Neutrophil (primary cell): ENCODE measurements at regions not wholly inside any gene's neighbourhood (a gene's known extent, or its start where the extent isn't known, plus 50 kb on each side); places are given as distances from the start of the nearest gene placed in this dataset.
"Not testable (repeated sequence)": the region's sequence is repeated elsewhere in the genome, so short reads cannot be mapped to it uniquely, and the experiment has no call there.

ENCODE experiments used
- H3K27ac ChIP-seq: fragments of 200-600 bp; sonication (generic); 2 replicates; pipeline ENCODE4 v1.5.1; 2016; ENCODE audit warnings: mild to moderate bottlenecking, moderate library complexity
- H3K27me3 ChIP-seq: fragments of 200-600 bp; sonication (generic); 2 replicates; pipeline ENCODE4 v1.6.0; 2016; ENCODE audit warnings: mild to moderate bottlenecking
- H3K36me3 ChIP-seq: fragments of 200-600 bp; sonication (generic); 2 replicates; pipeline ENCODE4 v1.5.1; 2017
- H3K4me1 ChIP-seq, 2 experiments: fragments of 200-600 bp in 1 of 2; sonication (generic) in 1 of 2; 1 replicate in 1 of 2; 2 replicates in 1 of 2; pipeline versions ENCODE4 v1.5.1 to v1.6.1; 2013 to 2016; ENCODE audit warnings: low read depth in 1 of 2, low read length in 1 of 2, mild to moderate bottlenecking in 1 of 2, moderate library complexity in 1 of 2; ENCODE audit not compliant: control insufficient read depth in 1 of 2, insufficient read depth in 1 of 2
- H3K4me3 ChIP-seq, 2 experiments: fragments of 200-600 bp in 1 of 2; sonication (generic) in 1 of 2; 1 replicate in 1 of 2; 2 replicates in 1 of 2; pipeline ENCODE4 v1.5.1; 2013 to 2016; ENCODE audit warnings: low read depth in 1 of 2, low read length in 1 of 2, mild to moderate bottlenecking in 1 of 2, moderate library complexity in 1 of 2
- H3K9me3 ChIP-seq: fragments of 200-600 bp; sonication (generic); 2 replicates; pipeline ENCODE4 v1.5.1; 2016
- CTCF ChIP-seq: fragments of 200-600 bp; sonication (generic); IDR thresholded peaks from 2 replicates; pipeline ENCODE4 v1.5.1; 2016; ENCODE audit warnings: antibody characterized with exemption

- H3K9me3 ChIP-seq = no peaks in the 10 kb centered on the region
- no peaks in the 10 kb centered on the region for H3K27me3 ChIP-seq
- H3K4me3 ChIP-seq = no peak overlapping the region
- H3K27ac ChIP-seq = no peak overlapping the region
- TF ChIP-seq CTCF = no peak
- H3K4me1 ChIP-seq = no peaks in the 10 kb centered on the region
- H3K36me3 ChIP-seq = no peaks in the 10 kb centered on the region
Measured at GRCh38 chr9:73089304-73089985, 62.2 kb upstream of the ANXA1 start.

GRCh38 chr9:73087876-73088275, 63.8 kb upstream of the ANXA1 start:
- H3K27me3 ChIP-seq, H3K36me3 ChIP-seq, H3K4me3 ChIP-seq, H3K27ac ChIP-seq, H3K4me1 ChIP-seq, H3K9me3 ChIP-seq: not testable (repeated sequence)

GRCh38 chr9:73083519-73083918, 68.1 kb upstream of the ANXA1 start:
- H3K4me3 ChIP-seq = no peak overlapping the region
- no peak for TF ChIP-seq CTCF
- no peaks in the 10 kb centered on the region for H3K4me1 ChIP-seq
- H3K9me3 ChIP-seq = no peaks in the 10 kb centered on the region
- no peaks in the 10 kb centered on the region for H3K36me3 ChIP-seq
- no peaks in the 10 kb centered on the region for H3K27me3 ChIP-seq
- H3K27ac ChIP-seq = no peak overlapping the region

GRCh38 chr9:73081979-73082657, 69.5 kb upstream of the ANXA1 start:
- no peaks in the 10 kb centered on the region for H3K36me3 ChIP-seq

GRCh38 chr9:73080110-73080694, 71.5 kb upstream of the ANXA1 start:
- Histone ChIP-seq H3K36me3 (no peaks in the 10 kb centered on the region), H3K27me3 (no peaks in the 10 kb centered on the region), H3K9me3 (no peaks in the 10 kb centered on the region), H3K4me3 (no peak overlapping the region), H3K4me1 (no peaks in the 10 kb centered on the region), H3K27ac (no peak overlapping the region)
- TF ChIP-seq CTCF = no peak

More at GRCh38 chr9:73081979-73082657, 69.5 kb upstream of the ANXA1 start:
- H3K4me3 ChIP-seq = no peak overlapping the region
- no peaks in the 10 kb centered on the region for H3K4me1 ChIP-seq
- no peak overlapping the region for H3K27ac ChIP-seq
- no peak for TF ChIP-seq CTCF
- no peaks in the 10 kb centered on the region for H3K27me3 ChIP-seq
- H3K9me3 ChIP-seq = no peaks in the 10 kb centered on the region

GRCh38 chr9:73079326-73079725, 72.3 kb upstream of the ANXA1 start:
- Histone ChIP-seq H3K9me3 (no peaks in the 10 kb centered on the region), H3K4me1 (no peaks in the 10 kb centered on the region), H3K27me3 (no peaks in the 10 kb centered on the region), H3K4me3 (no peak overlapping the region), H3K36me3 (no peaks in the 10 kb centered on the region), H3K27ac (no peak overlapping the region)
- no peak for TF ChIP-seq CTCF
